GM23338 (cell line): ENCODE measurements at regions not wholly inside any gene's neighbourhood (a gene's known extent, or its start where the extent isn't known, plus 50 kb on each side); places are given as distances from the start of the nearest gene placed in this dataset.

Source experiments
- ATAC-seq: fragments of 200-7000 bp; cut with Tn5 transposase; 3 replicates; pipeline ENCODE4 v1.9.1; 2020
- DNase-seq: peaks from one replicate; pipeline ENCODE4 v3.0.0-alpha.2; 2015; ENCODE audit warnings: low spot score
- H2AFZ ChIP-seq: fragments of 200-600 bp; sonication (generic); 2 replicates; pipeline ENCODE4 v1.8.0; 2016; ENCODE audit warnings: antibody characterized with exemption, mild to moderate bottlenecking, moderate library complexity
- H3F3A ChIP-seq: fragments of 200-600 bp; sonication (generic); replicated peaks from 2 replicates; pipeline ENCODE4 v1.8.0; 2017; ENCODE audit warnings: antibody characterized with exemption, mixed run types, low read depth
- H3K27ac ChIP-seq: fragments of 200-600 bp; sonication (generic); 2 replicates; pipeline ENCODE4 v1.6.1; 2016; ENCODE audit warnings: low read depth
- H3K27me3 ChIP-seq: fragments of 200-600 bp; sonication (generic); 2 replicates; pipeline ENCODE4 v1.8.0; 2016; ENCODE audit warnings: mild to moderate bottlenecking, mixed run types, moderate library complexity; ENCODE audit not compliant: insufficient read depth
- H3K36me3 ChIP-seq: fragments of 200-600 bp; sonication (generic); 2 replicates; pipeline ENCODE4 v1.8.0; 2016; ENCODE audit warnings: mild to moderate bottlenecking; ENCODE audit not compliant: insufficient read depth
- H3K4me1 ChIP-seq: fragments of 200-600 bp; sonication (generic); 2 replicates; pipeline ENCODE4 v1.8.0; 2016; ENCODE audit warnings: mild to moderate bottlenecking, moderate library complexity; ENCODE audit not compliant: insufficient read depth
- H3K4me2 ChIP-seq: fragments of 200-600 bp; sonication (generic); 2 replicates; pipeline ENCODE4 v1.7.1; 2017; ENCODE audit warnings: mixed run types
- H3K4me3 ChIP-seq: fragments of 200-600 bp; sonication (generic); 2 replicates; pipeline ENCODE4 v1.6.1; 2016; ENCODE audit warnings: mixed run types
- H3K79me2 ChIP-seq: fragments of 200-600 bp; sonication (generic); replicated peaks from 2 replicates; pipeline ENCODE4 v1.8.0; 2017; ENCODE audit warnings: mild to moderate bottlenecking; ENCODE audit not compliant: insufficient read depth
- H3K9me2 ChIP-seq: fragments of 200-600 bp; sonication (generic); 2 replicates; pipeline ENCODE4 v1.8.0; 2017; ENCODE audit not compliant: insufficient read depth
- H4K20me1 ChIP-seq: fragments of 200-600 bp; sonication (generic); replicated peaks from 2 replicates; pipeline ENCODE4 v1.8.0; 2017; ENCODE audit warnings: mild to moderate bottlenecking; ENCODE audit not compliant: insufficient read depth
- H3K27ac Mint-ChIP-seq: 2 replicates; pipeline ENCODE4 v1.8.0; 2020; ENCODE audit warnings: inconsistent platforms, mild to moderate bottlenecking, moderate library complexity, mixed read lengths
- H3K27me3 Mint-ChIP-seq: 3 replicates; pipeline ENCODE4 v1.8.0; 2022; ENCODE audit warnings: low read depth, mild to moderate bottlenecking, moderate library complexity, mixed read lengths, inconsistent platforms; ENCODE audit not compliant: insufficient read depth, poor library complexity
- H3K36me3 Mint-ChIP-seq: 3 replicates; pipeline ENCODE4 v1.8.0; 2021; ENCODE audit warnings: low read depth, mild to moderate bottlenecking, inconsistent platforms, moderate library complexity, mixed read lengths
- H3K4me1 Mint-ChIP-seq: 3 replicates; pipeline ENCODE4 v1.8.0; 2020; ENCODE audit warnings: mild to moderate bottlenecking, inconsistent platforms, mixed read lengths
- H3K4me3 Mint-ChIP-seq: 3 replicates; pipeline ENCODE4 v1.8.0; 2021; ENCODE audit warnings: moderate library complexity, mild to moderate bottlenecking, inconsistent platforms, mixed read lengths
- H3K9me3 Mint-ChIP-seq: 3 replicates; pipeline ENCODE4 v1.8.0; 2020; ENCODE audit warnings: moderate library complexity, mild to moderate bottlenecking, inconsistent platforms, mixed read lengths
- CREB1 ChIP-seq: fragments of 250-450 bp; sonication (Bioruptor Pico); IDR thresholded peaks from 2 replicates; pipeline ENCODE4 v1.5.0; 2020; ENCODE audit warnings: low read depth, mild to moderate bottlenecking, moderate library complexity
- EZH2 ChIP-seq: fragments of 200-600 bp; sonication (generic); IDR thresholded peaks from one replicate; pipeline ENCODE4 v1.8.0; 2017; ENCODE audit warnings: antibody characterized with exemption, mild to moderate bottlenecking, low read depth; ENCODE audit not compliant: unreplicated experiment
- EZH2phosphoT487 ChIP-seq: fragments of 200-600 bp; sonication (generic); IDR thresholded peaks from one replicate; pipeline ENCODE4 v1.8.1; 2018; ENCODE audit warnings: antibody characterized with exemption; ENCODE audit not compliant: unreplicated experiment
- JUNB ChIP-seq: IDR thresholded peaks from one replicate; pipeline ENCODE4 v1.6.1; 2016; ENCODE audit warnings: antibody characterized with exemption; ENCODE audit not compliant: unreplicated experiment
- NANOG ChIP-seq: IDR thresholded peaks from 2 replicates; pipeline ENCODE4 v1.6.1; 2016; ENCODE audit warnings: antibody characterized with exemption, borderline replicate concordance
- STAT1 ChIP-seq: IDR thresholded peaks from one replicate; pipeline ENCODE4 v1.6.1; 2016; ENCODE audit warnings: antibody characterized with exemption; ENCODE audit not compliant: unreplicated experiment
- ZNF114 ChIP-seq: fragments of 250-450 bp; sonication (Bioruptor Pico); IDR thresholded peaks from 2 replicates; pipeline ENCODE4 v1.5.0; 2020; ENCODE audit warnings: mild to moderate bottlenecking, moderate library complexity
- ZNF331 ChIP-seq: fragments of 250-450 bp; sonication (Bioruptor Pico); IDR thresholded peaks from 2 replicates; pipeline ENCODE4 v1.5.0; 2020; ENCODE audit warnings: low read depth, mild to moderate bottlenecking, moderate library complexity
- TF ChIP-seq, protein P1 (sequence below): fragments of 250-450 bp; sonication (Bioruptor Pico); IDR thresholded peaks from 2 replicates; pipeline ENCODE4 v1.5.0; 2020; ENCODE audit warnings: mild to moderate bottlenecking, moderate library complexity
- TF ChIP-seq, protein P2 (sequence below): IDR thresholded peaks from one replicate; pipeline ENCODE4 v1.6.1; 2018; ENCODE audit warnings: antibody characterized with exemption; ENCODE audit not compliant: unreplicated experiment
- TF ChIP-seq, protein P3 (sequence below), 2 experiments: fragments of 200-600 bp in 1 of 2; sonication (generic) in 1 of 2; conservative IDR thresholded peaks; 2 replicates each; pipeline versions ENCODE4 v1.5.1 to v1.6.1; 2016 to 2017; ENCODE audit warnings: antibody characterized with exemption in 2 of 2, low read depth in 2 of 2, mild to moderate bottlenecking in 2 of 2, moderate library complexity in 1 of 2
- TF ChIP-seq, protein P4 (sequence below): IDR thresholded peaks from 2 replicates; pipeline ENCODE4 v1.6.1; 2016; ENCODE audit warnings: antibody characterized with exemption

DNA sequence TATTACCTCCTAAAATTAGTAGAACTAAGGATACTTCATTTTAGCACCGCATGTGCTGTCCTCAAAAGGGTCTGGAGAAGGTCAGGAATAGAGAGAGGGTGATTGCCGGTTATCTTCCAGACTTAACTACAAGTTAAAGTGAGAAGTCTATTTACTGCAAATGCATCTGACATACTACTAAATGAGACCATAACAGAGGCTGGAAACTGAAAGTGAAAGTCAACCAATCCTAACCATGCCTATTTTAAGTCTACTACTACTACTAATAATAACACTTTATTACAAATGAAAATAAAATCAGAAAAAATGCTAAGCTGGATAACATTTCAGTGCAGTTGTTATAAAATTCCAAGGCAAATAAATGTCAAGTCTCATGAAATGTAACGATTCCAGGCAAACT, 244.7 kb downstream of the KIF20B start:
- no peak for DNase-seq
- no peak overlapping the region for H2AFZ ChIP-seq

More for the DNA sequence above, 244.7 kb downstream of the KIF20B start:
- Histone ChIP-seq H3F3A (no peaks in the 10 kb centered on the region), H3K36me3 (no peaks in the 10 kb centered on the region), H3K4me3 (no peak overlapping the region), H3K79me2 (no peaks in the 10 kb centered on the region), H4K20me1 (no peaks in the 10 kb centered on the region; the same call in 1 of the 2 replicates), H3K4me2 (no peak overlapping the region), H3K27ac (no peak overlapping the region), H3K4me1 (no peaks in the 10 kb centered on the region), H3K9me2 (peaks cover 7% of the 10 kb centered on the region; the same call in 1 of the 2 replicates), H3K27me3 (no peaks in the 10 kb centered on the region)
- ATAC-seq, result no peak
- TF ChIP-seq, protein P1, sequence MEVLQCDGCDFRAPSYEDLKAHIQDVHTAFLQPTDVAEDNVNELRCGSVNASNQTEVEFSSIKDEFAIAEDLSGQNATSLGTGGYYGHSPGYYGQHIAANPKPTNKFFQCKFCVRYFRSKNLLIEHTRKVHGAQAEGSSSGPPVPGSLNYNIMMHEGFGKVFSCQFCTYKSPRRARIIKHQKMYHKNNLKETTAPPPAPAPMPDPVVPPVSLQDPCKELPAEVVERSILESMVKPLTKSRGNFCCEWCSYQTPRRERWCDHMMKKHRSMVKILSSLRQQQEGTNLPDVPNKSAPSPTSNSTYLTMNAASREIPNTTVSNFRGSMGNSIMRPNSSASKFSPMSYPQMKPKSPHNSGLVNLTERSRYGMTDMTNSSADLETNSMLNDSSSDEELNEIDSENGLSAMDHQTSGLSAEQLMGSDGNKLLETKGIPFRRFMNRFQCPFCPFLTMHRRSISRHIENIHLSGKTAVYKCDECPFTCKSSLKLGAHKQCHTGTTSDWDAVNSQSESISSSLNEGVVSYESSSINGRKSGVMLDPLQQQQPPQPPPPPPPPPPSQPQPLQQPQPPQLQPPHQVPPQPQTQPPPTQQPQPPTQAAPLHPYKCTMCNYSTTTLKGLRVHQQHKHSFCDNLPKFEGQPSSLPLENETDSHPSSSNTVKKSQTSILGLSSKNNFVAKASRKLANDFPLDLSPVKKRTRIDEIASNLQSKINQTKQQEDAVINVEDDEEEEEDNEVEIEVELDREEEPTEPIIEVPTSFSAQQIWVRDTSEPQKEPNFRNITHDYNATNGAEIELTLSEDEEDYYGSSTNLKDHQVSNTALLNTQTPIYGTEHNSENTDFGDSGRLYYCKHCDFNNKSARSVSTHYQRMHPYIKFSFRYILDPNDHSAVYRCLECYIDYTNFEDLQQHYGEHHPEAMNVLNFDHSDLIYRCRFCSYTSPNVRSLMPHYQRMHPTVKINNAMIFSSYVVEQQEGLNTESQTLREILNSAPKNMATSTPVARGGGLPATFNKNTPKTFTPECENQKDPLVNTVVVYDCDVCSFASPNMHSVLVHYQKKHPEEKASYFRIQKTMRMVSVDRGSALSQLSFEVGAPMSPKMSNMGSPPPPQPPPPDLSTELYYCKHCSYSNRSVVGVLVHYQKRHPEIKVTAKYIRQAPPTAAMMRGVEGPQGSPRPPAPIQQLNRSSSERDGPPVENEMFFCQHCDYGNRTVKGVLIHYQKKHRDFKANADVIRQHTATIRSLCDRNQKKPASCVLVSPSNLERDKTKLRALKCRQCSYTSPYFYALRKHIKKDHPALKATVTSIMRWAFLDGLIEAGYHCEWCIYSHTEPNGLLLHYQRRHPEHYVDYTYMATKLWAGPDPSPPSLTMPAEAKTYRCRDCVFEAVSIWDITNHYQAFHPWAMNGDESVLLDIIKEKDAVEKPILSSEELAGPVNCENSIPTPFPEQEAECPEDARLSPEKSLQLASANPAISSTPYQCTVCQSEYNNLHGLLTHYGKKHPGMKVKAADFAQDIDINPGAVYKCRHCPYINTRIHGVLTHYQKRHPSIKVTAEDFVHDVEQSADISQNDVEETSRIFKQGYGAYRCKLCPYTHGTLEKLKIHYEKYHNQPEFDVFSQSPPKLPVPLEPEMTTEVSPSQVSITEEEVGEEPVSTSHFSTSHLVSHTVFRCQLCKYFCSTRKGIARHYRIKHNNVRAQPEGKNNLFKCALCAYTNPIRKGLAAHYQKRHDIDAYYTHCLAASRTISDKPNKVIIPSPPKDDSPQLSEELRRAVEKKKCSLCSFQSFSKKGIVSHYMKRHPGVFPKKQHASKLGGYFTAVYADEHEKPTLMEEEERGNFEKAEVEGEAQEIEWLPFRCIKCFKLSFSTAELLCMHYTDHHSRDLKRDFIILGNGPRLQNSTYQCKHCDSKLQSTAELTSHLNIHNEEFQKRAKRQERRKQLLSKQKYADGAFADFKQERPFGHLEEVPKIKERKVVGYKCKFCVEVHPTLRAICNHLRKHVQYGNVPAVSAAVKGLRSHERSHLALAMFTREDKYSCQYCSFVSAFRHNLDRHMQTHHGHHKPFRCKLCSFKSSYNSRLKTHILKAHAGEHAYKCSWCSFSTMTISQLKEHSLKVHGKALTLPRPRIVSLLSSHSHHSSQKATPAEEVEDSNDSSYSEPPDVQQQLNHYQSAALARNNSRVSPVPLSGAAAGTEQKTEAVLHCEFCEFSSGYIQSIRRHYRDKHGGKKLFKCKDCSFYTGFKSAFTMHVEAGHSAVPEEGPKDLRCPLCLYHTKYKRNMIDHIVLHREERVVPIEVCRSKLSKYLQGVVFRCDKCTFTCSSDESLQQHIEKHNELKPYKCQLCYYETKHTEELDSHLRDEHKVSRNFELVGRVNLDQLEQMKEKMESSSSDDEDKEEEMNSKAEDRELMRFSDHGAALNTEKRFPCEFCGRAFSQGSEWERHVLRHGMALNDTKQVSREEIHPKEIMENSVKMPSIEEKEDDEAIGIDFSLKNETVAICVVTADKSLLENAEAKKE (CRISPR knock-in tag), result no peak
- TF ChIP-seq ZNF114 (CRISPR knock-in tag) (no peak), NANOG (no peak), CREB1 (CRISPR knock-in tag) (no peak), STAT1 (no peak), JUNB (no peak), EZH2 (no peak), ZNF331 (no peak), EZH2phosphoT487 (no peak)
- TF ChIP-seq, protein P2, sequence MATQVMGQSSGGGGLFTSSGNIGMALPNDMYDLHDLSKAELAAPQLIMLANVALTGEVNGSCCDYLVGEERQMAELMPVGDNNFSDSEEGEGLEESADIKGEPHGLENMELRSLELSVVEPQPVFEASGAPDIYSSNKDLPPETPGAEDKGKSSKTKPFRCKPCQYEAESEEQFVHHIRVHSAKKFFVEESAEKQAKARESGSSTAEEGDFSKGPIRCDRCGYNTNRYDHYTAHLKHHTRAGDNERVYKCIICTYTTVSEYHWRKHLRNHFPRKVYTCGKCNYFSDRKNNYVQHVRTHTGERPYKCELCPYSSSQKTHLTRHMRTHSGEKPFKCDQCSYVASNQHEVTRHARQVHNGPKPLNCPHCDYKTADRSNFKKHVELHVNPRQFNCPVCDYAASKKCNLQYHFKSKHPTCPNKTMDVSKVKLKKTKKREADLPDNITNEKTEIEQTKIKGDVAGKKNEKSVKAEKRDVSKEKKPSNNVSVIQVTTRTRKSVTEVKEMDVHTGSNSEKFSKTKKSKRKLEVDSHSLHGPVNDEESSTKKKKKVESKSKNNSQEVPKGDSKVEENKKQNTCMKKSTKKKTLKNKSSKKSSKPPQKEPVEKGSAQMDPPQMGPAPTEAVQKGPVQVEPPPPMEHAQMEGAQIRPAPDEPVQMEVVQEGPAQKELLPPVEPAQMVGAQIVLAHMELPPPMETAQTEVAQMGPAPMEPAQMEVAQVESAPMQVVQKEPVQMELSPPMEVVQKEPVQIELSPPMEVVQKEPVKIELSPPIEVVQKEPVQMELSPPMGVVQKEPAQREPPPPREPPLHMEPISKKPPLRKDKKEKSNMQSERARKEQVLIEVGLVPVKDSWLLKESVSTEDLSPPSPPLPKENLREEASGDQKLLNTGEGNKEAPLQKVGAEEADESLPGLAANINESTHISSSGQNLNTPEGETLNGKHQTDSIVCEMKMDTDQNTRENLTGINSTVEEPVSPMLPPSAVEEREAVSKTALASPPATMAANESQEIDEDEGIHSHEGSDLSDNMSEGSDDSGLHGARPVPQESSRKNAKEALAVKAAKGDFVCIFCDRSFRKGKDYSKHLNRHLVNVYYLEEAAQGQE, result no peak
- TF ChIP-seq, protein P3, sequence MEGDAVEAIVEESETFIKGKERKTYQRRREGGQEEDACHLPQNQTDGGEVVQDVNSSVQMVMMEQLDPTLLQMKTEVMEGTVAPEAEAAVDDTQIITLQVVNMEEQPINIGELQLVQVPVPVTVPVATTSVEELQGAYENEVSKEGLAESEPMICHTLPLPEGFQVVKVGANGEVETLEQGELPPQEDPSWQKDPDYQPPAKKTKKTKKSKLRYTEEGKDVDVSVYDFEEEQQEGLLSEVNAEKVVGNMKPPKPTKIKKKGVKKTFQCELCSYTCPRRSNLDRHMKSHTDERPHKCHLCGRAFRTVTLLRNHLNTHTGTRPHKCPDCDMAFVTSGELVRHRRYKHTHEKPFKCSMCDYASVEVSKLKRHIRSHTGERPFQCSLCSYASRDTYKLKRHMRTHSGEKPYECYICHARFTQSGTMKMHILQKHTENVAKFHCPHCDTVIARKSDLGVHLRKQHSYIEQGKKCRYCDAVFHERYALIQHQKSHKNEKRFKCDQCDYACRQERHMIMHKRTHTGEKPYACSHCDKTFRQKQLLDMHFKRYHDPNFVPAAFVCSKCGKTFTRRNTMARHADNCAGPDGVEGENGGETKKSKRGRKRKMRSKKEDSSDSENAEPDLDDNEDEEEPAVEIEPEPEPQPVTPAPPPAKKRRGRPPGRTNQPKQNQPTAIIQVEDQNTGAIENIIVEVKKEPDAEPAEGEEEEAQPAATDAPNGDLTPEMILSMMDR (conservative IDR thresholded peaks at IDR 0.05; ENCODE audit: low read depth in 2 of 2), result no peak
- TF ChIP-seq, protein P4, sequence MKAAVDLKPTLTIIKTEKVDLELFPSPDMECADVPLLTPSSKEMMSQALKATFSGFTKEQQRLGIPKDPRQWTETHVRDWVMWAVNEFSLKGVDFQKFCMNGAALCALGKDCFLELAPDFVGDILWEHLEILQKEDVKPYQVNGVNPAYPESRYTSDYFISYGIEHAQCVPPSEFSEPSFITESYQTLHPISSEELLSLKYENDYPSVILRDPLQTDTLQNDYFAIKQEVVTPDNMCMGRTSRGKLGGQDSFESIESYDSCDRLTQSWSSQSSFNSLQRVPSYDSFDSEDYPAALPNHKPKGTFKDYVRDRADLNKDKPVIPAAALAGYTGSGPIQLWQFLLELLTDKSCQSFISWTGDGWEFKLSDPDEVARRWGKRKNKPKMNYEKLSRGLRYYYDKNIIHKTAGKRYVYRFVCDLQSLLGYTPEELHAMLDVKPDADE, result no peak
- Mint-ChIP-seq H3K9me3 (no peaks in the 10 kb centered on the region), H3K4me3 (no peak overlapping the region), H3K27ac (no peak overlapping the region), H3K27me3 (no peaks in the 10 kb centered on the region), H3K36me3 (no peaks in the 10 kb centered on the region), H3K4me1 (no peaks in the 10 kb centered on the region)
